C4-2B (cell line): ENCODE measurements at regions not wholly inside any gene's neighbourhood (a gene's known extent, or its start where the extent isn't known, plus 50 kb on each side); places are given as distances from the start of the nearest gene placed in this dataset.

Source experiments
- ZFX ChIP-seq: fragments of 450-650 bp; IDR thresholded peaks from 2 replicates; pipeline ENCODE4 v1.6.1; 2017
- TF ChIP-seq, protein P1 (sequence below): fragments of 450-650 bp; conservative IDR thresholded peaks from 2 replicates; pipeline ENCODE4 v1.5.1; 2017; ENCODE audit warnings: mild to moderate bottlenecking

DNA sequence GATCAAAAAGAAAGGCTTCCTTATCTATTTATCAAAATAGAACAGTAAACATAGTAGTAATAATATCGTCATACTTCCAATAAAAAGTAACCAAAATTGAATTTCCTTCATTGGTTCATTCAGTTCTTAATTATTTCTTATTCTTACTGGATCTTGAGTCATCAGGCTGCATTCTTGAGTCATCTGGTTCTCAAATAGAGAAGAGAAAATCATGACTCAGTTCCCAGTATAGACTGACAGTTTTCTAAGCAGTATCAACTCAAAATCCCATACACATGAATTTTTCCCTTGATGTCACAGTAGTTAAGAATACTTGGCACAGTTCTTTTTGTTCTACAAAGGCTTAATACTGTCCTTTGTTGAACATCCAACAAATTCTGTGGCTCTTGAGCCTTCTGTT is 626.9 kb upstream of the ADGRL4 start:
- TF ChIP-seq, protein P1, sequence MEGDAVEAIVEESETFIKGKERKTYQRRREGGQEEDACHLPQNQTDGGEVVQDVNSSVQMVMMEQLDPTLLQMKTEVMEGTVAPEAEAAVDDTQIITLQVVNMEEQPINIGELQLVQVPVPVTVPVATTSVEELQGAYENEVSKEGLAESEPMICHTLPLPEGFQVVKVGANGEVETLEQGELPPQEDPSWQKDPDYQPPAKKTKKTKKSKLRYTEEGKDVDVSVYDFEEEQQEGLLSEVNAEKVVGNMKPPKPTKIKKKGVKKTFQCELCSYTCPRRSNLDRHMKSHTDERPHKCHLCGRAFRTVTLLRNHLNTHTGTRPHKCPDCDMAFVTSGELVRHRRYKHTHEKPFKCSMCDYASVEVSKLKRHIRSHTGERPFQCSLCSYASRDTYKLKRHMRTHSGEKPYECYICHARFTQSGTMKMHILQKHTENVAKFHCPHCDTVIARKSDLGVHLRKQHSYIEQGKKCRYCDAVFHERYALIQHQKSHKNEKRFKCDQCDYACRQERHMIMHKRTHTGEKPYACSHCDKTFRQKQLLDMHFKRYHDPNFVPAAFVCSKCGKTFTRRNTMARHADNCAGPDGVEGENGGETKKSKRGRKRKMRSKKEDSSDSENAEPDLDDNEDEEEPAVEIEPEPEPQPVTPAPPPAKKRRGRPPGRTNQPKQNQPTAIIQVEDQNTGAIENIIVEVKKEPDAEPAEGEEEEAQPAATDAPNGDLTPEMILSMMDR, result no peak
- no peak for TF ChIP-seq ZFX
